ENCODE measurements at regions not wholly inside any gene's neighbourhood (a gene's known extent, or its start where the extent isn't known, plus 50 kb on each side); places are given as distances from the start of the nearest gene placed in this dataset.

GRCh38 chr10:111289461-111289860 lies 212.6 kb downstream of the ADRA2A start (continued):
- no peak for TF ChIP-seq ZBTB33 (IDR thresholded peaks at IDR 0.05)
- TF ChIP-seq ZNF687 (IDR thresholded peaks at IDR 0.05) = no peak
- TF ChIP-seq HDAC6 (IDR thresholded peaks at IDR 0.05; ENCODE audit: unreplicated experiment) = no peak
- TF ChIP-seq, protein P1, sequence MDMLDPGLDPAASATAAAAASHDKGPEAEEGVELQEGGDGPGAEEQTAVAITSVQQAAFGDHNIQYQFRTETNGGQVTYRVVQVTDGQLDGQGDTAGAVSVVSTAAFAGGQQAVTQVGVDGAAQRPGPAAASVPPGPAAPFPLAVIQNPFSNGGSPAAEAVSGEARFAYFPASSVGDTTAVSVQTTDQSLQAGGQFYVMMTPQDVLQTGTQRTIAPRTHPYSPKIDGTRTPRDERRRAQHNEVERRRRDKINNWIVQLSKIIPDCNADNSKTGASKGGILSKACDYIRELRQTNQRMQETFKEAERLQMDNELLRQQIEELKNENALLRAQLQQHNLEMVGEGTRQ (IDR thresholded peaks at IDR 0.05; ENCODE audit: borderline replicate concordance, low read depth, low read length) = no peak
- TF ChIP-seq RAD21 (IDR thresholded peaks at IDR 0.05; ENCODE audit: insufficient read depth, low read depth, low read length) = no peak
- TF ChIP-seq RBBP5 (conservative IDR thresholded peaks at IDR 0.05) = no peak
- no peak for TF ChIP-seq ZNF274 (IDR thresholded peaks at IDR 0.05; ENCODE audit: insufficient read depth, insufficient read length)
